ENCODE measurements at regions not wholly inside any gene's neighbourhood (a gene's known extent, or its start where the extent isn't known, plus 50 kb on each side); places are given as distances from the start of the nearest gene placed in this dataset.

GRCh38 chr4:72959411-72959810 is 110.1 kb downstream of the COX18 start:
- no peak overlapping the region for H3K4me3 ChIP-seq (replicated peaks in 1 of 4; ENCODE audit: control extremely low read depth in 1 of 4, insufficient read depth in 1 of 4, low read depth in 3 of 4, low read length in 4 of 4)
- DNase-seq (ENCODE audit: low read depth in 2 of 2) = no peak
- no peaks in the 10 kb centered on the region for H3K79me2 ChIP-seq (ENCODE audit: control insufficient read depth, insufficient read depth, low read length)
- no peak overlapping the region for H3K9ac ChIP-seq (ENCODE audit: insufficient read depth, low read length)
- H3K4me2 ChIP-seq (ENCODE audit: extremely low read depth, insufficient read depth, low read length) = no peak overlapping the region
- no peak for TF ChIP-seq CTCF (conservative IDR thresholded peaks at IDR 0.05 in 1 of 2, IDR thresholded peaks at IDR 0.05 in 1 of 2; ENCODE audit: low read depth in 1 of 2, low read length in 2 of 2)
- H3K36me3 ChIP-seq (ENCODE audit: control insufficient read depth, insufficient read depth, low read length) = no peaks in the 10 kb centered on the region
- no peaks in the 10 kb centered on the region for H3K4me1 ChIP-seq (ENCODE audit: control insufficient read depth, extremely low read depth, insufficient read depth, low read length)
- H3K9me3 ChIP-seq (ENCODE audit: control insufficient read depth, insufficient read depth, low read depth, low read length) = no peaks in the 10 kb centered on the region
- H3K27me3 ChIP-seq (ENCODE audit: control insufficient read depth, insufficient read depth, low read length) = no peaks in the 10 kb centered on the region
- H2AFZ ChIP-seq (ENCODE audit: low read length) = no peak overlapping the region
- no peak overlapping the region for H3K27ac ChIP-seq (ENCODE audit: insufficient read depth, low read length)
- no peaks in the 10 kb centered on the region for H4K20me1 ChIP-seq (ENCODE audit: control insufficient read depth, extremely low read depth, insufficient read depth, low read length)

GRCh38 chr4:72954811-72955210 is 114.7 kb downstream of the COX18 start:
- no peaks in the 10 kb centered on the region for H4K20me1 ChIP-seq (ENCODE audit: control insufficient read depth, extremely low read depth, insufficient read depth, low read length)
- no peaks in the 10 kb centered on the region for H3K4me1 ChIP-seq (ENCODE audit: control insufficient read depth, extremely low read depth, insufficient read depth, low read length)
- no peaks in the 10 kb centered on the region for H3K79me2 ChIP-seq (ENCODE audit: control insufficient read depth, insufficient read depth, low read length)
- TF ChIP-seq EZH2 (IDR thresholded peaks at IDR 0.05; ENCODE audit: low read length, missing control alignments) (no peak), CTCF (conservative IDR thresholded peaks at IDR 0.05 in 1 of 2, IDR thresholded peaks at IDR 0.05 in 1 of 2; ENCODE audit: low read depth in 1 of 2, low read length in 2 of 2) (no peak)
- H3K4me3 ChIP-seq (replicated peaks in 1 of 4; ENCODE audit: control extremely low read depth in 1 of 4, insufficient read depth in 1 of 4, low read depth in 3 of 4, low read length in 4 of 4) = no peak overlapping the region
- H3K9ac ChIP-seq (ENCODE audit: insufficient read depth, low read length) = no peak overlapping the region
- H3K36me3 ChIP-seq (ENCODE audit: control insufficient read depth, insufficient read depth, low read length) = no peaks in the 10 kb centered on the region
- no peak overlapping the region for H3K27ac ChIP-seq (ENCODE audit: insufficient read depth, low read length)
- no peaks in the 10 kb centered on the region for H3K27me3 ChIP-seq (ENCODE audit: control insufficient read depth, insufficient read depth, low read length)
- H2AFZ ChIP-seq (ENCODE audit: low read length) = no peak overlapping the region
- no peaks in the 10 kb centered on the region for H3K9me3 ChIP-seq (ENCODE audit: control insufficient read depth, insufficient read depth, low read depth, low read length)
- peak in 1 of 2 donors; percentile 73 for DNase-seq (ENCODE audit: low read depth in 2 of 2)
- H3K4me2 ChIP-seq (ENCODE audit: extremely low read depth, insufficient read depth, low read length) = no peak overlapping the region

- DNase-seq (ENCODE audit: low read depth in 2 of 2) = no peak
- H3K27me3 ChIP-seq (ENCODE audit: control insufficient read depth, insufficient read depth, low read length) = no peaks in the 10 kb centered on the region
- H3K79me2 ChIP-seq (ENCODE audit: control insufficient read depth, insufficient read depth, low read length) = no peaks in the 10 kb centered on the region
- no peaks in the 10 kb centered on the region for H3K4me1 ChIP-seq (ENCODE audit: control insufficient read depth, extremely low read depth, insufficient read depth, low read length)
- no peak for TF ChIP-seq EZH2 (IDR thresholded peaks at IDR 0.05; ENCODE audit: low read length, missing control alignments)
- TF ChIP-seq CTCF (conservative IDR thresholded peaks at IDR 0.05 in 1 of 2, IDR thresholded peaks at IDR 0.05 in 1 of 2; ENCODE audit: low read depth in 1 of 2, low read length in 2 of 2) = no peak
- no peak overlapping the region for H3K4me2 ChIP-seq (ENCODE audit: extremely low read depth, insufficient read depth, low read length)
- no peaks in the 10 kb centered on the region for H3K36me3 ChIP-seq (ENCODE audit: control insufficient read depth, insufficient read depth, low read length)
- H4K20me1 ChIP-seq (ENCODE audit: control insufficient read depth, extremely low read depth, insufficient read depth, low read length) = no peaks in the 10 kb centered on the region
- no peaks in the 10 kb centered on the region for H3K9me3 ChIP-seq (ENCODE audit: control insufficient read depth, insufficient read depth, low read depth, low read length)
- no peak overlapping the region for H3K27ac ChIP-seq (ENCODE audit: insufficient read depth, low read length)
- no peak overlapping the region for H3K9ac ChIP-seq (ENCODE audit: insufficient read depth, low read length)
- no peak overlapping the region for H3K4me3 ChIP-seq (replicated peaks in 1 of 4; ENCODE audit: control extremely low read depth in 1 of 4, insufficient read depth in 1 of 4, low read depth in 3 of 4, low read length in 4 of 4)
- no peak overlapping the region for H2AFZ ChIP-seq (ENCODE audit: low read length)
Measured at GRCh38 chr4:72953571-72953970, 115.9 kb downstream of the COX18 start.
